Endothelial cell of umbilical vein (primary cell): ENCODE measurements at regions not wholly inside any gene's neighbourhood (a gene's known extent, or its start where the extent isn't known, plus 50 kb on each side); places are given as distances from the start of the nearest gene placed in this dataset.

Experiments
- BruUV-seq: library from RNA; stranded (reverse); fragments of 400-500 nt; replicated peaks from 2 replicates; lab custom pipeline; 2021; lab: Mats Ljungman, UMichigan
- CTCF ChIA-PET: fragments of 300-600, 350-600 bp; sonication (Branson Sonifier 250); formaldehyde crosslinking; loops from one replicate; lab custom pipeline; 2021; ENCODE audit warnings: antibody characterized with exemption, inconsistent platforms; lab: Charles Lee
- POLR2A ChIA-PET: fragments of 300-600, 350-600 bp; sonication (Branson Sonifier 250); formaldehyde crosslinking; loops from one replicate; lab custom pipeline; 2021; ENCODE audit warnings: antibody characterized with exemption, inconsistent platforms; lab: Charles Lee
- DNase-seq: peaks from one replicate; pipeline ENCODE4 v3.0.0-alpha.2; 2011; ENCODE audit warnings: low read depth, low spot score
- FAIRE-seq: peaks from 2 replicates; lab custom pipeline; 2011; peaks lifted over from hg19 to GRCh38; lab: Jason Lieb, UNC
- H2AFZ ChIP-seq: 2 replicates; pipeline ENCODE4 v1.6.0; 2012; ENCODE audit warnings: low read depth, low read length, control low read depth, inconsistent platforms
- H3K27ac ChIP-seq: 2 replicates; pipeline ENCODE4 v1.5.1; 2011; ENCODE audit warnings: low read depth, mild to moderate bottlenecking, control low read depth, low read length, moderate library complexity; ENCODE audit not compliant: insufficient read depth
- H3K27me3 ChIP-seq, 2 experiments: 2 replicates each; pipeline versions ENCODE4 v1.6.0 to v1.6.1; 2011; ENCODE audit warnings: low read length in 2 of 2, mixed read lengths in 1 of 2; ENCODE audit not compliant: control insufficient read depth in 2 of 2, insufficient read depth in 2 of 2
- H3K36me3 ChIP-seq, 2 experiments: 2 replicates in 1 of 2; 3 replicates in 1 of 2; pipeline ENCODE4 v1.5.1; 2011; ENCODE audit warnings: low read length in 2 of 2, mild to moderate bottlenecking in 1 of 2, moderate library complexity in 1 of 2; ENCODE audit not compliant: control insufficient read depth in 2 of 2, insufficient read depth in 2 of 2; ENCODE audit errors: extremely low read depth in 1 of 2
- H3K4me1 ChIP-seq: 3 replicates; pipeline ENCODE4 v1.5.1; 2011; ENCODE audit warnings: mild to moderate bottlenecking, low read length; ENCODE audit not compliant: control insufficient read depth, insufficient read depth; ENCODE audit errors: extremely low read depth
- H3K4me2 ChIP-seq: 2 replicates; pipeline ENCODE4 v1.6.1; 2011; ENCODE audit warnings: low read length, control low read depth, mixed read lengths; ENCODE audit not compliant: insufficient read depth
- H3K4me3 ChIP-seq, 3 experiments: fragments of 200-600 bp in 1 of 3; sonication (generic), shearing (Covaris generic) in 1 of 3; replicated peaks in 1 of 3; 2 replicates each; pipeline ENCODE4 v1.5.1; 2011 to 2016; ENCODE audit warnings: control low read depth in 3 of 3, low read length in 3 of 3, mild to moderate bottlenecking in 2 of 3, inconsistent platforms in 1 of 3, low read depth in 1 of 3, moderate library complexity in 1 of 3; ENCODE audit not compliant: insufficient read depth in 1 of 3
- H3K79me2 ChIP-seq: 2 replicates; pipeline ENCODE4 v1.6.0; 2012; ENCODE audit warnings: low read length, inconsistent platforms; ENCODE audit not compliant: control insufficient read depth, insufficient read depth
- H3K9ac ChIP-seq: replicated peaks from 2 replicates; pipeline ENCODE3; 2011; ENCODE audit warnings: low read length, control low read depth; ENCODE audit not compliant: insufficient read depth; ENCODE audit errors: extremely low read depth
- H3K9me1 ChIP-seq: replicated peaks from 3 replicates; pipeline ENCODE4 v1.6.0; 2011; ENCODE audit warnings: mild to moderate bottlenecking, low read length; ENCODE audit not compliant: control insufficient read depth, insufficient read depth; ENCODE audit errors: extremely low read depth
- H3K9me3 ChIP-seq: replicated peaks from 2 replicates; pipeline ENCODE4 v1.5.1; 2012; ENCODE audit warnings: low read length, inconsistent platforms; ENCODE audit not compliant: control insufficient read depth, insufficient read depth
- H4K20me1 ChIP-seq: replicated peaks from 2 replicates; pipeline ENCODE3; 2011; ENCODE audit warnings: mild to moderate bottlenecking, low read length; ENCODE audit not compliant: control insufficient read depth, insufficient read depth; ENCODE audit errors: extremely low read depth
- CTCF ChIP-seq, 2 donors: IDR thresholded peaks; 1 replicate in 1 of 2; 2 replicates in 1 of 2; pipeline ENCODE4 v1.5.1; 2011; ENCODE audit warnings: low read length in 2 of 2, mild to moderate bottlenecking in 2 of 2, moderate library complexity in 2 of 2, control low read depth in 1 of 2, inconsistent platforms in 1 of 2, low read depth in 1 of 2; ENCODE audit not compliant: insufficient read depth in 1 of 2; ENCODE audit errors: extremely low read depth in 1 of 2
- EZH2 ChIP-seq: IDR thresholded peaks from 2 replicates; pipeline ENCODE4 v1.6.1; 2012; ENCODE audit warnings: borderline replicate concordance, low read depth, mild to moderate bottlenecking, moderate library complexity, low read length, inconsistent platforms; ENCODE audit not compliant: severe bottlenecking
- FOS ChIP-seq: IDR thresholded peaks from 2 replicates; pipeline ENCODE4 v1.6.1; 2011; ENCODE audit warnings: mild to moderate bottlenecking, low read length, moderate library complexity, borderline replicate concordance; ENCODE audit not compliant: insufficient read depth
- GATA2 ChIP-seq: IDR thresholded peaks from 2 replicates; pipeline ENCODE4 v1.7.0; 2011; ENCODE audit warnings: low read depth, mild to moderate bottlenecking, moderate library complexity, mixed read lengths, low read length; ENCODE audit not compliant: insufficient read length, insufficient read depth
- JUN ChIP-seq: IDR thresholded peaks from 2 replicates; pipeline ENCODE4 v1.6.1; 2011; ENCODE audit warnings: borderline replicate concordance, low read depth; ENCODE audit not compliant: insufficient read length, insufficient read depth
- MAX ChIP-seq: IDR thresholded peaks from 2 replicates; pipeline ENCODE4 v1.6.1; 2011; ENCODE audit not compliant: insufficient read depth, insufficient read length
- MYC ChIP-seq: IDR thresholded peaks from one replicate; pipeline ENCODE4 v1.6.1; 2011; ENCODE audit warnings: mild to moderate bottlenecking, low read depth, low read length
- POLR2A ChIP-seq: IDR thresholded peaks from 2 replicates; pipeline ENCODE4 v1.6.1; 2012; ENCODE audit warnings: low read depth, mild to moderate bottlenecking, control low read depth, low read length
- POLR2AphosphoS5 ChIP-seq: IDR thresholded peaks from 2 replicates; pipeline ENCODE4 v1.6.1; 2012; ENCODE audit warnings: low read depth, mild to moderate bottlenecking, control low read depth, low read length, moderate library complexity; ENCODE audit not compliant: insufficient read depth
- dilution Hi-C: fragments of 300-500 bp; cut with MboI; formaldehyde crosslinking; loops from one replicate; pipeline ENCODE4 v1.15.0; 2019; ENCODE audit warnings: low sequenced_read_pairs; ENCODE audit not compliant: extremely low pct_ligation_motif_present
- intact Hi-C: fragments of 100-400 bp; cut with micrococcal nuclease; formaldehyde crosslinking; loops from one replicate; pipeline ENCODE4 v1.10.0; 2022

DNA sequence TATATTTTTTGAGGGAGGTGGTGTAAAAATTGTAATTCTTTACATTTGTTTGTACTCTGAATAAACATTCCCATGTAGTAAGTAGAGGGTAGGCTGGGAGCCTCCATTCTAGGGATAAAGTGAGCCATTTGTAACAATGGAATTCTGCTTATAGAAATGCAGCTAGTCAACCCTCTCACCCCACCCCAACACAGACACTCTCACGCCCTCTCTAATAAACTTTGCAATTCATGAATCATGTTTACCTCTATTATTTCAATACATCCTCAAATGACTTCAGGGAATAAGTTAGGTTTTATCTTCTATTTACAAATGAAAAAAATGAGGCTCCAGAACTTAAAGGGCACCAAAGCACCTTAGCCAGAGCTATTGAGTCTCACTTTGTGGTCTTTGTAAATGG, 56.5 kb upstream of the PDZRN3 start:
- no TSS peak for BruUV-seq
- H3K79me2 ChIP-seq: no peaks in the 10 kb centered on the region
- no peak for FAIRE-seq
- TF ChIP-seq JUN: no peak
- TF ChIP-seq POLR2AphosphoS5: no peak
- no peak for TF ChIP-seq CTCF (IDR thresholded peaks at IDR 0.05; ENCODE audit: extremely low read depth in 1 of 2, insufficient read depth in 1 of 2, low read depth in 1 of 2, low read length in 2 of 2)
- no peak for TF ChIP-seq MAX
- no peak for TF ChIP-seq MYC
- TF ChIP-seq FOS: no peak
- TF ChIP-seq GATA2: no peak
- TF ChIP-seq POLR2A: no peak
- no peak for TF ChIP-seq EZH2
- no peaks in the 10 kb centered on the region for H3K27me3 ChIP-seq
- CTCF ChIA-PET: no interaction called here
- dilution Hi-C loops (no loop called here), intact Hi-C loops (no loop called here)
- no peaks in the 10 kb centered on the region for H3K36me3 ChIP-seq
- no peak overlapping the region for H3K4me3 ChIP-seq
- no peaks in the 10 kb centered on the region for H3K9me3 ChIP-seq
- H4K20me1 ChIP-seq: no peaks in the 10 kb centered on the region
- H3K9ac ChIP-seq: no peak overlapping the region
- no peak overlapping the region for H3K27ac ChIP-seq
- no peaks in the 10 kb centered on the region for H3K4me1 ChIP-seq
- POLR2A ChIA-PET: no interaction called here
- H2AFZ ChIP-seq: no peak overlapping the region
- H3K9me1 ChIP-seq: no peaks in the 10 kb centered on the region
- DNase-seq: no peak
- no peak overlapping the region for H3K4me2 ChIP-seq
